ENCODE measurements at regions not wholly inside any gene's neighbourhood (a gene's known extent, or its start where the extent isn't known, plus 50 kb on each side); places are given as distances from the start of the nearest gene placed in this dataset.

GRCh38 chr13:44305917-44306370, 67.7 kb upstream of the SERP2 start:
- ATAC-seq (ENCODE audit: low FRiP score) (no peak), DNase-seq (no peak)
- Histone ChIP-seq H3K4me3 (ENCODE audit: low read length in 2 of 2) (no peak overlapping the region), H3K9me3 (ENCODE audit: control insufficient read depth, low read length) (no peaks in the 10 kb centered on the region), H3K27me3 (ENCODE audit: control insufficient read depth in 1 of 2, insufficient read depth in 2 of 2, low read length in 1 of 2) (no peaks in the 10 kb centered on the region), H3K4me1 (ENCODE audit: control insufficient read depth in 1 of 2, insufficient read depth in 2 of 2, low read length in 2 of 2) (peaks cover 4% of the 10 kb centered on the region in 2 donors), H3K36me3 (ENCODE audit: control insufficient read depth in 1 of 2, insufficient read depth in 2 of 2, low read length in 1 of 2) (no peaks in the 10 kb centered on the region), H3K27ac (ENCODE audit: low read depth in 1 of 2, low read length in 2 of 2) (peak overlapping the region; percentile 10 to 64)
- intact Hi-C loops (cut with DNase I) = loop anchor here (2.0 to 10.0 kb wide), 3 partner anchors 66 to 251 kb away; partner anchors contain the start of gene SERP2 (in 1 of the 2)
- WGBS, 2 donors = 46 to 62% methylated on average over 4 of the region's 4 CpGs

- DNase-seq (peak; percentile 77 to 86), ATAC-seq (ENCODE audit: low FRiP score) (peak; percentile 72)
- intact Hi-C loops (cut with DNase I) = loop anchor here (2.0 to 10.0 kb wide), 3 partner anchors 66 to 252 kb away; partner anchors contain the start of gene SERP2 (in 1 of the 2)
Measured at GRCh38 chr13:44306371-44307192, 67.0 kb upstream of the SERP2 start.

GRCh38 chr13:44307255-44307654, 66.4 kb upstream of the SERP2 start:
- H3K36me3 ChIP-seq (ENCODE audit: control insufficient read depth in 1 of 2, insufficient read depth in 2 of 2, low read length in 1 of 2) = no peaks in the 10 kb centered on the region
- intact Hi-C loops (cut with DNase I) = loop anchor here (2.0 to 10.0 kb wide), 3 partner anchors 65 to 252 kb away; partner anchors contain the start of gene SERP2 (in 1 of the 2)
- 84 to 95% methylated on average over 4 of the region's 4 CpGs for WGBS, 2 donors
- ATAC-seq (ENCODE audit: low FRiP score) = no peak
- peak overlapping the region in 1 of 2 donors; percentile 39 for H3K27ac ChIP-seq (ENCODE audit: low read depth in 1 of 2, low read length in 2 of 2)
- DNase-seq = no peak
- peaks cover 1 to 4% of the 10 kb centered on the region in 2 donors for H3K4me1 ChIP-seq (ENCODE audit: control insufficient read depth in 1 of 2, insufficient read depth in 2 of 2, low read length in 2 of 2)
- no peaks in the 10 kb centered on the region for H3K27me3 ChIP-seq (ENCODE audit: control insufficient read depth in 1 of 2, insufficient read depth in 2 of 2, low read length in 1 of 2)
- no peak overlapping the region for H3K4me3 ChIP-seq (ENCODE audit: low read length in 2 of 2)
- no peaks in the 10 kb centered on the region for H3K9me3 ChIP-seq (ENCODE audit: control insufficient read depth, low read length)

More at GRCh38 chr13:44306371-44307192, 67.0 kb upstream of the SERP2 start:
- Histone ChIP-seq H3K4me1 (ENCODE audit: control insufficient read depth in 1 of 2, insufficient read depth in 2 of 2, low read length in 2 of 2) (peaks cover 3 to 4% of the 10 kb centered on the region in 2 donors), H3K36me3 (ENCODE audit: control insufficient read depth in 1 of 2, insufficient read depth in 2 of 2, low read length in 1 of 2) (no peaks in the 10 kb centered on the region), H3K27ac (ENCODE audit: low read depth in 1 of 2, low read length in 2 of 2) (peak overlapping the region; percentile 31 to 64), H3K9me3 (ENCODE audit: control insufficient read depth, low read length) (no peaks in the 10 kb centered on the region), H3K4me3 (ENCODE audit: low read length in 2 of 2) (no peak overlapping the region), H3K27me3 (ENCODE audit: control insufficient read depth in 1 of 2, insufficient read depth in 2 of 2, low read length in 1 of 2) (no peaks in the 10 kb centered on the region)
- 16 to 32% methylated on average over 14 of the region's 14 CpGs for WGBS, 2 donors

- Histone ChIP-seq H3K36me3 (ENCODE audit: control insufficient read depth in 1 of 2, insufficient read depth in 2 of 2, low read length in 1 of 2) (no peaks in the 10 kb centered on the region), H3K4me3 (ENCODE audit: low read length in 2 of 2) (no peak overlapping the region), H3K4me1 (ENCODE audit: control insufficient read depth in 1 of 2, insufficient read depth in 2 of 2, low read length in 2 of 2) (peaks cover 1 to 4% of the 10 kb centered on the region in 2 donors), H3K9me3 (ENCODE audit: control insufficient read depth, low read length) (no peaks in the 10 kb centered on the region), H3K27ac (ENCODE audit: low read depth in 1 of 2, low read length in 2 of 2) (no peak overlapping the region), H3K27me3 (ENCODE audit: control insufficient read depth in 1 of 2, insufficient read depth in 2 of 2, low read length in 1 of 2) (no peaks in the 10 kb centered on the region)
- DNase-seq (no peak), ATAC-seq (ENCODE audit: low FRiP score) (no peak)
- WGBS, 2 donors = 85 to 93% methylated on average over 2 of the region's 2 CpGs
- intact Hi-C loops (cut with DNase I) = loop anchor here (2.0 to 10.0 kb wide), 3 partner anchors 64 to 253 kb away; partner anchors contain the start of gene SERP2 (in 1 of the 2)
Measured at GRCh38 chr13:44307844-44308243, 65.8 kb upstream of the SERP2 start.

GRCh38 chr13:44308352-44308751, 65.3 kb upstream of the SERP2 start:
- no peaks in the 10 kb centered on the region for H3K27me3 ChIP-seq (ENCODE audit: control insufficient read depth in 1 of 2, insufficient read depth in 2 of 2, low read length in 1 of 2)
- H3K4me1 ChIP-seq (ENCODE audit: control insufficient read depth in 1 of 2, insufficient read depth in 2 of 2, low read length in 2 of 2) = peaks cover 1 to 7% of the 10 kb centered on the region in 2 donors
- WGBS, 2 donors = 99 to 100% methylated on average over 3 of the region's 3 CpGs
- no peak for ATAC-seq (ENCODE audit: low FRiP score)
- H3K9me3 ChIP-seq (ENCODE audit: control insufficient read depth, low read length) = no peaks in the 10 kb centered on the region
- intact Hi-C loops (cut with DNase I) = loop anchor here (5.0 to 10.0 kb wide), 2 partner anchors 64 to 254 kb away; partner anchors contain the start of gene SERP2 (in 1 of the 2)
- no peak for DNase-seq
- H3K36me3 ChIP-seq (ENCODE audit: control insufficient read depth in 1 of 2, insufficient read depth in 2 of 2, low read length in 1 of 2) = no peaks in the 10 kb centered on the region
- peak overlapping the region in 1 of 2 donors; percentile 1 for H3K27ac ChIP-seq (ENCODE audit: low read depth in 1 of 2, low read length in 2 of 2)
- no peak overlapping the region for H3K4me3 ChIP-seq (ENCODE audit: low read length in 2 of 2)

GRCh38 chr13:44309794-44310757, 63.5 kb upstream of the SERP2 start:
- intact Hi-C loops (cut with DNase I) = loop anchor here (5.0 to 10.0 kb wide), 5 partner anchors 52 to 255 kb away; partner anchors contain the start of gene SERP2 (in 1 of the 2)
- H3K36me3 ChIP-seq (ENCODE audit: control insufficient read depth in 1 of 2, insufficient read depth in 2 of 2, low read length in 1 of 2) = no peaks in the 10 kb centered on the region
- H3K9me3 ChIP-seq (ENCODE audit: control insufficient read depth, low read length) = no peaks in the 10 kb centered on the region
- no peaks in the 10 kb centered on the region for H3K27me3 ChIP-seq (ENCODE audit: control insufficient read depth in 1 of 2, insufficient read depth in 2 of 2, low read length in 1 of 2)
- H3K4me1 ChIP-seq (ENCODE audit: control insufficient read depth in 1 of 2, insufficient read depth in 2 of 2, low read length in 2 of 2) = peaks cover 5 to 7% of the 10 kb centered on the region in 2 donors
- ATAC-seq (ENCODE audit: low FRiP score) (no peak), DNase-seq (no peak)
- H3K4me3 ChIP-seq (ENCODE audit: low read length in 2 of 2) = no peak overlapping the region
- no peak overlapping the region for H3K27ac ChIP-seq (ENCODE audit: low read depth in 1 of 2, low read length in 2 of 2)
- 53 to 62% methylated on average over 15 of the region's 15 CpGs for WGBS, 2 donors

GRCh38 chr13:44311011-44311780, 62.4 kb upstream of the SERP2 start:
- Histone ChIP-seq H3K9me3 (ENCODE audit: control insufficient read depth, low read length) (no peaks in the 10 kb centered on the region), H3K4me3 (ENCODE audit: low read length in 2 of 2) (no peak overlapping the region), H3K27ac (ENCODE audit: low read depth in 1 of 2, low read length in 2 of 2) (peak overlapping the region in 1 of 2 donors; percentile 66), H3K27me3 (ENCODE audit: control insufficient read depth in 1 of 2, insufficient read depth in 2 of 2, low read length in 1 of 2) (no peaks in the 10 kb centered on the region), H3K4me1 (ENCODE audit: control insufficient read depth in 1 of 2, insufficient read depth in 2 of 2, low read length in 2 of 2) (peaks cover 3 to 4% of the 10 kb centered on the region in 2 donors), H3K36me3 (ENCODE audit: control insufficient read depth in 1 of 2, insufficient read depth in 2 of 2, low read length in 1 of 2) (no peaks in the 10 kb centered on the region)
- ATAC-seq (ENCODE audit: low FRiP score) (no peak), DNase-seq (no peak)
- WGBS, 2 donors = 60 to 64% methylated on average over 8 of the region's 8 CpGs
- intact Hi-C loops (cut with DNase I) = loop anchor here in 1 of 2 donors (5.0 kb wide), 3 partner anchors 51 to 126 kb away; no protein-coding TSS in a partner anchor
